ENCODE measurements at regions not wholly inside any gene's neighbourhood (a gene's known extent, or its start where the extent isn't known, plus 50 kb on each side); places are given as distances from the start of the nearest gene placed in this dataset.

- DNase-seq (ENCODE audit: low read depth, low spot score) = no peak
- Histone ChIP-seq H3K9ac (ENCODE audit: insufficient read length) (no peak overlapping the region), H3K36me3 (ENCODE audit: insufficient read depth, low read length) (no peaks in the 10 kb centered on the region), H3K9me3 (ENCODE audit: low read depth, low read length) (no peaks in the 10 kb centered on the region), H3K27ac (no peak overlapping the region), H3K4me3 (no peak overlapping the region)
- TF ChIP-seq POLR2AphosphoS5 (IDR thresholded peaks at IDR 0.05; ENCODE audit: borderline replicate concordance, low read depth, low read length) = no peak
- TF ChIP-seq EZH2 (IDR thresholded peaks at IDR 0.05) = no peak
- TF ChIP-seq FOXP2 (optimal IDR thresholded peaks at IDR 0.05; ENCODE audit: control extremely low read depth, extremely low read length, insufficient read depth) = no peak
These were observed 54.2 kb upstream of the ETS2 start for GRCh38 chr21:38751379-38752050.

- Histone ChIP-seq H3K4me3 (no peak overlapping the region), H3K9ac (ENCODE audit: insufficient read length) (no peak overlapping the region), H3K9me3 (ENCODE audit: low read depth, low read length) (no peaks in the 10 kb centered on the region), H3K36me3 (ENCODE audit: insufficient read depth, low read length) (no peaks in the 10 kb centered on the region), H3K27ac (no peak overlapping the region)
- DNase-seq (ENCODE audit: low read depth, low spot score) = no peak
- no peak for TF ChIP-seq EZH2 (IDR thresholded peaks at IDR 0.05)
- no peak for TF ChIP-seq POLR2AphosphoS5 (IDR thresholded peaks at IDR 0.05; ENCODE audit: borderline replicate concordance, low read depth, low read length)
- TF ChIP-seq FOXP2 (optimal IDR thresholded peaks at IDR 0.05; ENCODE audit: control extremely low read depth, extremely low read length, insufficient read depth) = no peak
These were observed 53.7 kb upstream of the ETS2 start for GRCh38 chr21:38752051-38752505.

GRCh38 chr21:38753114-38753513 lies 52.6 kb upstream of the ETS2 start:
- Histone ChIP-seq H3K9ac (ENCODE audit: insufficient read length) (no peak overlapping the region), H3K9me3 (ENCODE audit: low read depth, low read length) (no peaks in the 10 kb centered on the region), H3K27ac (no peak overlapping the region), H3K4me3 (no peak overlapping the region), H3K36me3 (ENCODE audit: insufficient read depth, low read length) (no peaks in the 10 kb centered on the region)
- TF ChIP-seq FOXP2 (optimal IDR thresholded peaks at IDR 0.05; ENCODE audit: control extremely low read depth, extremely low read length, insufficient read depth) (no peak), EZH2 (IDR thresholded peaks at IDR 0.05) (no peak)
- no peak for DNase-seq (ENCODE audit: low read depth, low spot score)

- H3K27ac ChIP-seq = no peak overlapping the region
- H3K9me3 ChIP-seq (ENCODE audit: low read depth, low read length) = no peaks in the 10 kb centered on the region
- no peak overlapping the region for H3K4me3 ChIP-seq
- no peak for TF ChIP-seq FOXP2 (optimal IDR thresholded peaks at IDR 0.05; ENCODE audit: control extremely low read depth, extremely low read length, insufficient read depth)
- no peak for TF ChIP-seq POLR2AphosphoS5 (IDR thresholded peaks at IDR 0.05; ENCODE audit: borderline replicate concordance, low read depth, low read length)
- no peak for TF ChIP-seq EZH2 (IDR thresholded peaks at IDR 0.05)
- no peaks in the 10 kb centered on the region for H3K36me3 ChIP-seq (ENCODE audit: insufficient read depth, low read length)
- no peak for DNase-seq (ENCODE audit: low read depth, low spot score)
- no peak overlapping the region for H3K9ac ChIP-seq (ENCODE audit: insufficient read length)
These were observed 52.2 kb upstream of the ETS2 start for GRCh38 chr21:38753557-38753971.
